HL-60 (cell line): ENCODE measurements at regions not wholly inside any gene's neighbourhood (a gene's known extent, or its start where the extent isn't known, plus 50 kb on each side); places are given as distances from the start of the nearest gene placed in this dataset.

Experiments
- CTCF ChIP-seq: IDR thresholded peaks from one replicate; pipeline ENCODE4 v1.5.1; 2011; ENCODE audit warnings: low read length, control low read depth, inconsistent platforms; ENCODE audit not compliant: insufficient read depth
- TF ChIP-seq, protein P1 (sequence below): IDR thresholded peaks from 2 replicates; pipeline ENCODE4 v1.6.1; 2012; ENCODE audit warnings: low read depth; ENCODE audit not compliant: insufficient replicate concordance

GRCh38 chr2:106582148-106583143 is 95.3 kb downstream of the CD8B2 start:
- peak; percentile 89 for TF ChIP-seq CTCF
- TF ChIP-seq, protein P1, sequence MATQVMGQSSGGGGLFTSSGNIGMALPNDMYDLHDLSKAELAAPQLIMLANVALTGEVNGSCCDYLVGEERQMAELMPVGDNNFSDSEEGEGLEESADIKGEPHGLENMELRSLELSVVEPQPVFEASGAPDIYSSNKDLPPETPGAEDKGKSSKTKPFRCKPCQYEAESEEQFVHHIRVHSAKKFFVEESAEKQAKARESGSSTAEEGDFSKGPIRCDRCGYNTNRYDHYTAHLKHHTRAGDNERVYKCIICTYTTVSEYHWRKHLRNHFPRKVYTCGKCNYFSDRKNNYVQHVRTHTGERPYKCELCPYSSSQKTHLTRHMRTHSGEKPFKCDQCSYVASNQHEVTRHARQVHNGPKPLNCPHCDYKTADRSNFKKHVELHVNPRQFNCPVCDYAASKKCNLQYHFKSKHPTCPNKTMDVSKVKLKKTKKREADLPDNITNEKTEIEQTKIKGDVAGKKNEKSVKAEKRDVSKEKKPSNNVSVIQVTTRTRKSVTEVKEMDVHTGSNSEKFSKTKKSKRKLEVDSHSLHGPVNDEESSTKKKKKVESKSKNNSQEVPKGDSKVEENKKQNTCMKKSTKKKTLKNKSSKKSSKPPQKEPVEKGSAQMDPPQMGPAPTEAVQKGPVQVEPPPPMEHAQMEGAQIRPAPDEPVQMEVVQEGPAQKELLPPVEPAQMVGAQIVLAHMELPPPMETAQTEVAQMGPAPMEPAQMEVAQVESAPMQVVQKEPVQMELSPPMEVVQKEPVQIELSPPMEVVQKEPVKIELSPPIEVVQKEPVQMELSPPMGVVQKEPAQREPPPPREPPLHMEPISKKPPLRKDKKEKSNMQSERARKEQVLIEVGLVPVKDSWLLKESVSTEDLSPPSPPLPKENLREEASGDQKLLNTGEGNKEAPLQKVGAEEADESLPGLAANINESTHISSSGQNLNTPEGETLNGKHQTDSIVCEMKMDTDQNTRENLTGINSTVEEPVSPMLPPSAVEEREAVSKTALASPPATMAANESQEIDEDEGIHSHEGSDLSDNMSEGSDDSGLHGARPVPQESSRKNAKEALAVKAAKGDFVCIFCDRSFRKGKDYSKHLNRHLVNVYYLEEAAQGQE = no peak
